ENCODE measurements at regions not wholly inside any gene's neighbourhood (a gene's known extent, or its start where the extent isn't known, plus 50 kb on each side); places are given as distances from the start of the nearest gene placed in this dataset.

GRCh38 chr4:11489453-11490083, 60.9 kb upstream of the HS3ST1 start:
- no peaks in the 10 kb centered on the region for H3K9me3 ChIP-seq
- intact Hi-C loops (cut with DNase I; ENCODE audit: low total_unique reads) (no loop called here), in situ Hi-C loops (cut with MboI; ENCODE audit: low sequenced_read_pairs in 4 of 4) (no loop called here)
- no peak overlapping the region for H3K27ac ChIP-seq
- H3K27me3 ChIP-seq = no peaks in the 10 kb centered on the region
- no peak overlapping the region for H3K4me3 ChIP-seq
- no peak for ATAC-seq
- H3K4me1 ChIP-seq = no peaks in the 10 kb centered on the region
- DNase-seq = no peak
- no peaks in the 10 kb centered on the region for H3K36me3 ChIP-seq
- TF ChIP-seq POLR2A (IDR thresholded peaks at IDR 0.05) (no peak), CTCF (IDR thresholded peaks at IDR 0.05 in 4 of 5, conservative IDR thresholded peaks at IDR 0.05 in 1 of 5) (no peak)

GRCh38 chr4:11488657-11489452, 60.2 kb upstream of the HS3ST1 start:
- ATAC-seq (no peak), DNase-seq (no peak)
- Histone ChIP-seq H3K27me3 (no peaks in the 10 kb centered on the region), H3K4me3 (no peak overlapping the region), H3K4me1 (no peaks in the 10 kb centered on the region), H3K27ac (no peak overlapping the region), H3K9me3 (no peaks in the 10 kb centered on the region), H3K36me3 (no peaks in the 10 kb centered on the region)
- intact Hi-C loops (cut with DNase I; ENCODE audit: low total_unique reads) = no loop called here
- TF ChIP-seq POLR2A (IDR thresholded peaks at IDR 0.05) (no peak), CTCF (IDR thresholded peaks at IDR 0.05 in 4 of 5, conservative IDR thresholded peaks at IDR 0.05 in 1 of 5) (no peak)
- in situ Hi-C loops (cut with MboI; ENCODE audit: low sequenced_read_pairs in 4 of 4) = no loop called here

GRCh38 chr4:11487868-11488544, 59.3 kb upstream of the HS3ST1 start:
- H3K9me3 ChIP-seq = no peaks in the 10 kb centered on the region
- H3K27me3 ChIP-seq = no peaks in the 10 kb centered on the region
- no peak for TF ChIP-seq CTCF (IDR thresholded peaks at IDR 0.05 in 4 of 5, conservative IDR thresholded peaks at IDR 0.05 in 1 of 5)
- no peak for TF ChIP-seq POLR2A (IDR thresholded peaks at IDR 0.05)
- H3K4me1 ChIP-seq = no peaks in the 10 kb centered on the region
- H3K4me3 ChIP-seq = no peak overlapping the region
- intact Hi-C loops (cut with DNase I; ENCODE audit: low total_unique reads) (no loop called here), in situ Hi-C loops (cut with MboI; ENCODE audit: low sequenced_read_pairs in 4 of 4) (no loop called here)
- ATAC-seq (no peak), DNase-seq (no peak)
- H3K27ac ChIP-seq = no peak overlapping the region
- H3K36me3 ChIP-seq = no peaks in the 10 kb centered on the region

- H3K27ac ChIP-seq = no peak overlapping the region
- intact Hi-C loops (cut with DNase I; ENCODE audit: low total_unique reads) (no loop called here), in situ Hi-C loops (cut with MboI; ENCODE audit: low sequenced_read_pairs in 4 of 4) (no loop called here)
- no peaks in the 10 kb centered on the region for H3K36me3 ChIP-seq
- no peaks in the 10 kb centered on the region for H3K9me3 ChIP-seq
- H3K4me1 ChIP-seq = no peaks in the 10 kb centered on the region
- no peak for TF ChIP-seq POLR2A (IDR thresholded peaks at IDR 0.05)
- no peak for TF ChIP-seq CTCF (IDR thresholded peaks at IDR 0.05 in 4 of 5, conservative IDR thresholded peaks at IDR 0.05 in 1 of 5)
- DNase-seq = no peak
- H3K27me3 ChIP-seq = no peaks in the 10 kb centered on the region
- no peak overlapping the region for H3K4me3 ChIP-seq
- ATAC-seq = no peak
These were observed 58.4 kb upstream of the HS3ST1 start for GRCh38 chr4:11487139-11487538.
